Fibroblast of lung (primary cell): ENCODE measurements at regions not wholly inside any gene's neighbourhood (a gene's known extent, or its start where the extent isn't known, plus 50 kb on each side); places are given as distances from the start of the nearest gene placed in this dataset.

Experiments used
- EZH2 ChIP-seq: IDR thresholded peaks from 2 replicates; pipeline ENCODE4 v1.5.1; 2012; ENCODE audit warnings: low read length, control low read depth, mild to moderate bottlenecking; ENCODE audit errors: missing control alignments
- TF ChIP-seq, protein P1 (sequence below), 2 donors: IDR thresholded peaks in 1 of 2; conservative IDR thresholded peaks in 1 of 2; 1 replicate in 1 of 2; 2 replicates in 1 of 2; pipeline ENCODE4 v1.5.1; 2011 to 2012; ENCODE audit warnings: low read length in 2 of 2, control low read depth in 1 of 2, inconsistent platforms in 1 of 2, low read depth in 1 of 2, mild to moderate bottlenecking in 1 of 2

DNA sequence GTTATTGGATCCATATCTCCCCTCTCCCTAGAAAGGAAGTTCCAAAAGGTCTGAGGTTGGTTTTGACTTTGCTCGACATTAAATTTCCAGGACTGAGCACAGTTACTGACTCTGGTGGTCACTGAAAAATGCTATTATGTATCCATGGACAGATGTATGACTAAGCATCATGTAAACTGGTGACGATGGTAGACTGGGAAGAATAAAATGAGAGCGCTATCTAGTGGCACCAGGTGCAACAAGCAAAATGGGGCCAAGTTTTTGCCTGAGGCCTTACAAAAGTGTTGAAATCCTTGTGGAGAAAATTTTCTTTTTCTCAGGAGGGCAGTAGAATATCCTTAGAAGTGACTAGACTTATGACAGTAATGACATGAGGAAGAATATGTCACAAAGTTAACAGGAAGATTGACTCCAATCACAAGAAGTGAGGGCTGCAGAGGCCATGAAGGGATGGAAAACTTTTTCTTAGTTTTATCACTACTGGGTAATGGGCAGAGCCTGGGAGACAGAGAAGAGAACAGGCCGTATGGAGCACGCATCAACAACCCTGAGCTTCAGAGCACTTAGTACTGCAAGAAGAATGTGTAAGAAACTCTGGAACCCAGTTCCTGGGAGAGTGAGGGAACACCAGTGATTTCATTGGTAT lies 88.9 kb upstream of the ELOVL5 start:
- TF ChIP-seq, protein P1, sequence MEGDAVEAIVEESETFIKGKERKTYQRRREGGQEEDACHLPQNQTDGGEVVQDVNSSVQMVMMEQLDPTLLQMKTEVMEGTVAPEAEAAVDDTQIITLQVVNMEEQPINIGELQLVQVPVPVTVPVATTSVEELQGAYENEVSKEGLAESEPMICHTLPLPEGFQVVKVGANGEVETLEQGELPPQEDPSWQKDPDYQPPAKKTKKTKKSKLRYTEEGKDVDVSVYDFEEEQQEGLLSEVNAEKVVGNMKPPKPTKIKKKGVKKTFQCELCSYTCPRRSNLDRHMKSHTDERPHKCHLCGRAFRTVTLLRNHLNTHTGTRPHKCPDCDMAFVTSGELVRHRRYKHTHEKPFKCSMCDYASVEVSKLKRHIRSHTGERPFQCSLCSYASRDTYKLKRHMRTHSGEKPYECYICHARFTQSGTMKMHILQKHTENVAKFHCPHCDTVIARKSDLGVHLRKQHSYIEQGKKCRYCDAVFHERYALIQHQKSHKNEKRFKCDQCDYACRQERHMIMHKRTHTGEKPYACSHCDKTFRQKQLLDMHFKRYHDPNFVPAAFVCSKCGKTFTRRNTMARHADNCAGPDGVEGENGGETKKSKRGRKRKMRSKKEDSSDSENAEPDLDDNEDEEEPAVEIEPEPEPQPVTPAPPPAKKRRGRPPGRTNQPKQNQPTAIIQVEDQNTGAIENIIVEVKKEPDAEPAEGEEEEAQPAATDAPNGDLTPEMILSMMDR (conservative IDR thresholded peaks at IDR 0.05 in 1 of 2, IDR thresholded peaks at IDR 0.05 in 1 of 2; ENCODE audit: low read depth in 1 of 2, low read length in 2 of 2) = peak; percentile 44 to 71
- no peak for TF ChIP-seq EZH2
